Fibroblast of pulmonary artery (primary cell): ENCODE measurements at regions not wholly inside any gene's neighbourhood (a gene's known extent, or its start where the extent isn't known, plus 50 kb on each side); places are given as distances from the start of the nearest gene placed in this dataset.
"Not testable (repeated sequence)": the region's sequence is repeated elsewhere in the genome, so short reads cannot be mapped to it uniquely, and the experiment has no call there.

ENCODE experiments used
- DNase-seq: peaks from one replicate; pipeline ENCODE4 v3.0.0-alpha.2; 2010; ENCODE audit warnings: low read depth
- H3K4me3 ChIP-seq: replicated peaks from 2 replicates; pipeline ENCODE4 v1.5.1; 2011; ENCODE audit warnings: low read depth, mild to moderate bottlenecking, control low read depth, low read length, moderate library complexity
- CTCF ChIP-seq: IDR thresholded peaks from 2 replicates; pipeline ENCODE4 v1.5.1; 2011; ENCODE audit warnings: mild to moderate bottlenecking, control low read depth, low read length, inconsistent platforms; ENCODE audit errors: missing control alignments

- peak; percentile 82 for DNase-seq
- not testable (repeated sequence) for H3K4me3 ChIP-seq
Measured at GRCh38 chr4:74505355-74505978, 60.5 kb downstream of the AREG start.

GRCh38 chr4:74509363-74509762 lies 64.4 kb downstream of the AREG start:
- DNase-seq, H3K4me3 ChIP-seq: not testable (repeated sequence)

- no peak for TF ChIP-seq CTCF
- peak; percentile 81 for DNase-seq
- H3K4me3 ChIP-seq, result no peak overlapping the region
Measured at GRCh38 chr4:74516303-74516702, 71.4 kb downstream of the AREG start.

- TF ChIP-seq CTCF, result no peak
- H3K4me3 ChIP-seq, result no peak overlapping the region
- no peak for DNase-seq
Measured at GRCh38 chr4:74517996-74518395, 73.1 kb downstream of the AREG start.

GRCh38 chr4:74522251-74522991 lies 77.5 kb downstream of the AREG start:
- TF ChIP-seq CTCF, result no peak
- DNase-seq, result no peak
- no peak overlapping the region for H3K4me3 ChIP-seq

GRCh38 chr4:74523096-74523495 lies 78.2 kb downstream of the AREG start:
- no peak for TF ChIP-seq CTCF
- no peak overlapping the region for H3K4me3 ChIP-seq
- DNase-seq, result no peak

GRCh38 chr4:74524985-74525384 lies 80.0 kb downstream of the AREG start:
- no peak overlapping the region for H3K4me3 ChIP-seq
- no peak for TF ChIP-seq CTCF
- no peak for DNase-seq

- DNase-seq, result no peak
- no peak for TF ChIP-seq CTCF
- H3K4me3 ChIP-seq, result no peak overlapping the region
Measured at GRCh38 chr4:74527049-74527448, 82.1 kb downstream of the AREG start.
